ENCODE measurements at regions not wholly inside any gene's neighbourhood (a gene's known extent, or its start where the extent isn't known, plus 50 kb on each side); places are given as distances from the start of the nearest gene placed in this dataset.
"Not testable (repeated sequence)": the region's sequence is repeated elsewhere in the genome, so short reads cannot be mapped to it uniquely, and the experiment has no call there.

- DNase-seq (ENCODE audit: low read depth): no peak
Measured at GRCh38 chr13:76012091-76012721, 376.1 kb downstream of the LMO7 start.

GRCh38 chr13:76009267-76009890, 373.2 kb downstream of the LMO7 start:
- no peak for DNase-seq (ENCODE audit: low read depth)

DNA sequence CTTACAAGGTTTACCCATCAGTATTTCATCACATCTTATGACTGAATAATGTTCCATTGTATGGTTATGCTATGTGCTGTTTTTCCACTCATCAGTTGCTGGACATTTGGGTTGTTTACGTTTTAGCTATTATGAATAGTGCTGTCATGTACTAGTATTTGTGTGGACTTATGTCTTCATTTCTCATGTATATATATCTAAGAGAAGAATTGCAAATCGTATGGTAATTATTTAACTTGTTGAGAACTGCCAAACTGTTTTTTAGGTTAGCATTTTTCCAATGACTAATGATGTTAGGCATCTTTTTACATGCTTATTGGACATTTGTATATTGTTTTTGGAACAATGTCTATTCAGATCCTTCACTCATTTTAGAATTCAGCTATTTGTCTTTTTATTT, 368.3 kb downstream of the LMO7 start:
- no peak for DNase-seq (ENCODE audit: low read depth)

GRCh38 chr13:76000131-76000530, 364.0 kb downstream of the LMO7 start:
- no peak for DNase-seq (ENCODE audit: low read depth)

GRCh38 chr13:75996582-75996981, 360.5 kb downstream of the LMO7 start:
- DNase-seq (ENCODE audit: low read depth): no peak

DNA sequence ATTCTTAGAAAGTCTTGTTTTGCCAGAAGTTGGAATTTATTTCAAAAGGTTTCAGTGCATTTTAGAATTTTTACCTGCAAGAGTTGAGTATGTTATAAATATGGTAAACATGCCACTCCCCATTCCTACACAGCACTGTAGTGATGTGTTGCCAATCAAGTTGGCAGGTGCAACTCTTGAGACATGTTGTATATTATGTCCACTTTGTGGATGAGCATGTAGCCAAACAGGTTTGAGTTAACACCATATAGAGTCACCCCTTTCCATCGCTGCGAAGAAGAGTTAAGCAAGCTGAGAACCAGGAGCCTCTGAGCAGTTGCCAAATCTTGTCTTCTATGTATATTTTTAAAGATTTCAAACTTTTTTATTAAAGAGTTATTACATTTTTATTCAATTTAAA, 359.8 kb downstream of the LMO7 start:
- DNase-seq (ENCODE audit: low read depth): no peak

GRCh38 chr13:75993823-75994222, 357.7 kb downstream of the LMO7 start:
- DNase-seq (ENCODE audit: low read depth): no peak

GRCh38 chr13:75993241-75993640, 357.1 kb downstream of the LMO7 start:
- DNase-seq (ENCODE audit: low read depth): no peak

GRCh38 chr13:75986818-75987217, 350.7 kb downstream of the LMO7 start:
- no peak for DNase-seq (ENCODE audit: low read depth)

DNA sequence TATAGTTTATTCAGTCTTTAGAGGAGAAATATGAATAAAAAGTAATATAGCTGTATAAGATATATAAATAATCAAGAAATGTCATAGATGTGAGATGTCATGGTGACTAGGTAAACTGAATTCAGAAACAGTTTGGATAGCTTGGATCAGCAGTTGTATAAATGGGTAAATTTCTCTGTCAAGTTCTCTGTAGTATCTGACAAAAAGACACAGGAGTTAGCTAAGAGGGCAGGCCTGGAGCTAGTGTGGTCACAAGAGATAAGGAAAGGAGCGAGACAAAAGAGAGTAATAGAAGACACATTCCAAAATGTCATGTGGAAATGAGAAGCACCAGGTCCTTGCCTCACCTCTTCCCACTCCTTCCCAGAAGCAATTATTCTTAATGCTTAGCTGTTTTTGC, 349.0 kb downstream of the LMO7 start:
- no peak for DNase-seq (ENCODE audit: low read depth)

- DNase-seq (ENCODE audit: low read depth): no peak
Measured at GRCh38 chr13:75978818-75979217, 342.7 kb downstream of the LMO7 start.

GRCh38 chr13:75968103-75968838, 332.1 kb downstream of the LMO7 start:
- DNase-seq (ENCODE audit: low read depth): no peak

DNA sequence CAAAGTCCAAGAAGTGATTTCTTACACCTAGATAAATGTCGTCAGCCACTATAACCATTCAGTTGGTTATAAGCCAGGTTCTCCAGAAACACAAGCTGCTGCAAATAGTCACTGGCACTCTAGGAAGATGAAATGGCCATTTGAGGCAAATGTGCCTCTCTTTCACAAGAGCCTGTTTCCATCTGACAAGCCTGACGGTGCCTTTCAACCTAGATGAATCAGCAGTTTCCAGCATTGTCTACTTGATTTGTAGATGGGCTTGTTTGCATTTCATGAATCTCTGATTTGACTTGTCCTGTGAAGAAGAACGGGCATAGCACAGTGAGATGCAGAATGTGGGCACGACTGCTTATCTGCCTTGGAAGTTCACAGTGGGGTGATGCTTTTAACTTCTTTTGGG, 327.2 kb downstream of the LMO7 start:
- no peak for DNase-seq (ENCODE audit: low read depth)

DNA sequence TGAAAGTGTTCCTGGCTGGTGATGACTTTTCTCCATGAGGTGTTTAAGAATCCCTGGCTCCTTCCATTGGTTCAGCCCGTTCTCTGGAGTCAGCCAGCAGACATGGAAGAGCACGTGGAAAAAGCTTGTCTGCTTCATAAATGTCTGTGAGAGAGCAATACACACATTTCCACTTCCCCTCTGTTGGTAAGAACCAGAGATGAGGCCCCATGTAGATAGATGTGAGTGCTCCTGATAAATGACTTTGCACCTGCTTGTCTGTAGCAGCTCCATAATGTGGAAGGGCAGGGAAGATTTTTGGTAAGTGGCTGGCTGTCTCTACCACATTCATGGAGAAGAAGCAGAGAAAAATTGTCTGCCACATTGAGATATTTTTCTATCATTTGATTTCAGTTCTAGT, 325.8 kb downstream of the LMO7 start:
- DNase-seq (ENCODE audit: low read depth): no peak

- no peak for DNase-seq (ENCODE audit: low read depth)
Measured at GRCh38 chr13:75960538-75960994, 324.4 kb downstream of the LMO7 start.

GRCh38 chr13:75959861-75960481, 323.8 kb downstream of the LMO7 start:
- DNase-seq (ENCODE audit: low read depth): no peak

DNA sequence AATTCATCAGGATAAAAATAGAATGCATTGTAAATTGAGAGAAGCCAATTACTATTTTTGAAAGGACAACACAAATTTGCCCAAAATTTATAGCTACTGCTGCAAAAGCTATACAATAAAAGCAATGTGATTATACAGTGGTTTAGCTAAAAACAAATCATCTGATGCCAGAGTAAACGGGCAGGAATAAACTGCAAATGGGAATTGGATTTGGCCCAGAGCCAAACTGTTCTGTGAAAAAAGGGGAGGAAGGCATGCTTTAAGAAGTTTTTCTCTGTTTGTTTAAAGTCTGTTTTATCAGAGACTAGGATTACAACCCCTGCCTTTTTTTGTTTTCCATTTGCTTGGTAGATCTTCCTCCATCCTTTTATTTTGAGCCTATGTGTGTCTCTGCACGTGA, 317.5 kb downstream of the LMO7 start:
- not testable (repeated sequence) for DNase-seq (ENCODE audit: low read depth)

GRCh38 chr13:75947448-75947847, 311.3 kb downstream of the LMO7 start:
- no peak for DNase-seq (ENCODE audit: low read depth)

DNA sequence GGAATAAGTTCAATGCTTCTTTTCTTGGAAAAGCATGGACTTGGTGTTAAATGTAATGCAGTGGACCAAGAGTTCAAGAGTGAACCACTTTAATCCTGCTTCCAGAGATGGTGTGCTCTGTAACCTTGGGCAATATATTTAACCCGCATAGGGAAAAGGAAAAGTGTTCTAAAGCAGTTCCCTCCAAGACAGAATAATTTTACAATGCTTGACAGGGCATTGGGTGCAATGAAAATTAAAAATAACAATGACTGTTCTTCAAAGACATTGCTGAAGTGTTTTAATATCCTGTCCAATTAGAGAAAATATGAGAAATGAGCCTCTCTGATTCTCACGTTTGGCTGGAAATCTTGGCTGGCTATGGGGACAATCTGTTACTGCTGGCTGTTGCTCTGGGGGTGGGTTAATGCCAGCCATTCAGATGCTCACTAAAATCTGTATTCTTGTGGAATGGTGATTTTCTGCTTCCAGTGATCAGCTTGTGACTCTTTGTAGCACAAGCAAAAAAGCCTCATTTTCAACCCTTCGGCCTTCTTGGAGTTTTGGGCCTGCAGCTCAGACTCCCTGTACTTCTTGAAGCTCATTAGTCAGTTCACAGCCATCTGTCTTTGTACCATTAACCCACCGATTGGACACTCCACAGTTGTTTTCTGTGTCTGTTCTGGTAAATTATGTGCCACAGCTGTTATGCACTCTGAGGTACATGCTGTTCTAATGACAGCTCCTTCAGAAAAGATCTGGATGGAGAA, 310.6 kb downstream of the LMO7 start:
- DNase-seq (ENCODE audit: low read depth): no peak

- DNase-seq (ENCODE audit: low read depth): no peak
Measured at GRCh38 chr13:75945841-75946482, 309.8 kb downstream of the LMO7 start.

DNA sequence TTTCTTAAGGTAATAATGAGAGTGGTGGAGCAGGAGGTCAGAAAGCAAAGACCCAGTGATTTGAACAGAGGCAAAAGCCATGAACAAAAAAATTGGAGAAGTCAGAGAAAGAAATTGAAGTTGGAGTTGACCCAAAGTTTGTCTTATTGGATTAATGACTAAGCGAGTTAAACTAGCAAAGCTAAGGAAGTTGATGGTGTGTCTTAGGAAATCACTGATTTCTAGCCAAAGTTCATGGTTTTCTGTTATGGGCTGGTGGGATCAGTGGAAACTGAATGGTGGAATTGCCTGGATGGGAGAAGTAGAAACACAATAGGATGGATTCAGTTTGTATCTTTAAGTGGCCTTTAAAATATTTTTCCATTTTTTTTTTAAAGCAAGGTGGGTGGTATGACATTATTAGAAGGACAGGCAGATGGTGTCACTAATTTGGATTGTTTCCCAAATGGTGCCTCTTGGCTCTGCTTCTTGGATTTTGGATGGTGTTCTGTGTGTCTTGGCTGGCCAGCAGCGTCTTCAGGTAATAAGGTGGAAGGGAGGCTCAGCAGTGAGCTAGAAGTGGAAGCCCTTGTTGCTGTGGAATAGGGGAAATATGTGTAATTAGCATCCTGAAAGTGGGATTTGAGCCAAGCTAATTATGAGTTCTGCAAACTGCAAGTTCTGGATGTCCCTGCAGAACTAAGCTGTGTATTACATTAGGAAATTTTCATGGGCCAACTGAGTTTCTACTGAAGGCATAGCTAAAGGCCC, 302.9 kb downstream of the LMO7 start:
- no peak for DNase-seq (ENCODE audit: low read depth)
